ENCODE measurements at regions not wholly inside any gene's neighbourhood (a gene's known extent, or its start where the extent isn't known, plus 50 kb on each side); places are given as distances from the start of the nearest gene placed in this dataset.

DNA sequence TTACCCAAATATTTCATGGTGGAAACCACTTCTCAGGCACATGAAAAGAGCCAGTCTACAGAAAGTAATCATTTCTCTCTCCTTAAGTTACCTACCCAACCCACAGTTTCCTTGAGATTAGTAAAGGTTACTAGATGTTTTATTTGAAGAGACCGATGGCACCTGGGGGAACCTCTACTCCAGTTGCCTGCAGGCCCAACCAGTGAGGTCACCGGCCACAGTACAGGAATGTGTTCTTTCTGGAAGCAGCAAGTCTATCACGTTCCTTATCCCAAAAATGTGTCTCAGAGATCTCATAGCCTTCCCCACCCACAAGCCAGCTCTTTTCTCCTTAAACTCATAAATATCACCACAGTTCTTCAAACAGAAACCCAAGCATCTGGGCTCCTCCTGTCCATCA, 316.1 kb downstream of the COG6 start:
- CTCF ChIA-PET: no interaction called here
- TF ChIP-seq, protein P1, sequence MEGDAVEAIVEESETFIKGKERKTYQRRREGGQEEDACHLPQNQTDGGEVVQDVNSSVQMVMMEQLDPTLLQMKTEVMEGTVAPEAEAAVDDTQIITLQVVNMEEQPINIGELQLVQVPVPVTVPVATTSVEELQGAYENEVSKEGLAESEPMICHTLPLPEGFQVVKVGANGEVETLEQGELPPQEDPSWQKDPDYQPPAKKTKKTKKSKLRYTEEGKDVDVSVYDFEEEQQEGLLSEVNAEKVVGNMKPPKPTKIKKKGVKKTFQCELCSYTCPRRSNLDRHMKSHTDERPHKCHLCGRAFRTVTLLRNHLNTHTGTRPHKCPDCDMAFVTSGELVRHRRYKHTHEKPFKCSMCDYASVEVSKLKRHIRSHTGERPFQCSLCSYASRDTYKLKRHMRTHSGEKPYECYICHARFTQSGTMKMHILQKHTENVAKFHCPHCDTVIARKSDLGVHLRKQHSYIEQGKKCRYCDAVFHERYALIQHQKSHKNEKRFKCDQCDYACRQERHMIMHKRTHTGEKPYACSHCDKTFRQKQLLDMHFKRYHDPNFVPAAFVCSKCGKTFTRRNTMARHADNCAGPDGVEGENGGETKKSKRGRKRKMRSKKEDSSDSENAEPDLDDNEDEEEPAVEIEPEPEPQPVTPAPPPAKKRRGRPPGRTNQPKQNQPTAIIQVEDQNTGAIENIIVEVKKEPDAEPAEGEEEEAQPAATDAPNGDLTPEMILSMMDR (IDR thresholded peaks at IDR 0.05; ENCODE audit: insufficient read depth, low read depth, low read length): no peak
- Histone ChIP-seq H3K27me3 (ENCODE audit: control insufficient read depth, insufficient read depth, low read length) (no peaks in the 10 kb centered on the region; the same call in 1 of the 2 replicates), H3K4me3 (ENCODE audit: low read depth, low read length) (no peak overlapping the region), H3K36me3 (ENCODE audit: control insufficient read depth, insufficient read depth, low read length) (no peaks in the 10 kb centered on the region)
- POLR2A ChIA-PET: no interaction called here
- no peak for DNase-seq (ENCODE audit: low read depth)

DNA sequence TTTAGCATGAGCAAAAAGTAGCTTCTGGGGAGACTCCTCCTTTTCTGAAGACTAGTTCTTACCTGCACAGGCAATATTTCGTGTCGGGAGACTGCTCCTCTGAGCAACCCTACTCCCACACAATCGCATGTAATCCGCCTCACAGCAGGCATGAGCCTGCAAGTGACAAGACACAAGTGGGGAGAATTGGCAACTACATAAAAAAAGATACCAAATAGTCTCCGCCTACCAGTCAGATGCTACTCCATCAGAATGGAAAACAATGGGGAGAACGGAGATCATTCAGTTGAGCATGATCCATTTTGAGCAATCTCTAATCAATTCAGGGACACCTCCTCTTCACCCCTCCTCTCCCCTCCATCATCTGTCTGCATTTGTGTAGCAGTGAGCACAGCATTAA, 321.0 kb downstream of the COG6 start:
- ChIA-PET POLR2A (no interaction called here), CTCF (interaction anchor here (0.8 kb wide), 1 partner anchor 10 kb away, joined by 3 read pairs; no protein-coding TSS in a partner anchor)
- H3K27me3 ChIP-seq (ENCODE audit: control insufficient read depth, insufficient read depth, low read length): no peaks in the 10 kb centered on the region; the same call in 1 of the 2 replicates
- H3K4me3 ChIP-seq (ENCODE audit: low read depth, low read length): no peak overlapping the region
- DNase-seq (ENCODE audit: low read depth): no peak
- TF ChIP-seq, protein P1 (IDR thresholded peaks at IDR 0.05; ENCODE audit: insufficient read depth, low read depth, low read length): no peak
- H3K36me3 ChIP-seq (ENCODE audit: control insufficient read depth, insufficient read depth, low read length): no peaks in the 10 kb centered on the region

DNA sequence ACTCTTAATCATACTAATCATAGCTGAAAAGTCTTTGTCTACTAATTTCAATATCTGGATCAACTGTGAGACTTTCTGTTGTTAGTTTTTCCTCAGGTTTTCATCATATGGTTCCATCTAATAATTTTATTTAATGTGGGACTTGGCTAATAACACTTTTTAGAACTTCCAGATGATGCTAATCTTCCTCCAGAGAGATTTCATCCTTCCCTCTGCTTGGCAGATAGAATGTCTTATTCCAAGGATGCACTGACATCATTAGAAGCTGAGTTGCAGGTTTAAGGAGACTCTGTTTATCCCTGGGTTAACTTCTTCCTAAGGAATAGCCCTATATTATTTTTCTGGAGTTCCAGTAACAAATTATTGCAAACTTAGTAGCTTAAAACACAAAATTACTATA, 325.6 kb downstream of the COG6 start:
- POLR2A ChIA-PET: no interaction called here
- no peaks in the 10 kb centered on the region for H3K36me3 ChIP-seq (ENCODE audit: control insufficient read depth, insufficient read depth, low read length)
- TF ChIP-seq, protein P1 (IDR thresholded peaks at IDR 0.05; ENCODE audit: insufficient read depth, low read depth, low read length): no peak
- no peaks in the 10 kb centered on the region; the same call in 1 of the 2 replicates for H3K27me3 ChIP-seq (ENCODE audit: control insufficient read depth, insufficient read depth, low read length)
- CTCF ChIA-PET: no interaction called here
- no peak overlapping the region for H3K4me3 ChIP-seq (ENCODE audit: low read depth, low read length)
- no peak for DNase-seq (ENCODE audit: low read depth)

DNA sequence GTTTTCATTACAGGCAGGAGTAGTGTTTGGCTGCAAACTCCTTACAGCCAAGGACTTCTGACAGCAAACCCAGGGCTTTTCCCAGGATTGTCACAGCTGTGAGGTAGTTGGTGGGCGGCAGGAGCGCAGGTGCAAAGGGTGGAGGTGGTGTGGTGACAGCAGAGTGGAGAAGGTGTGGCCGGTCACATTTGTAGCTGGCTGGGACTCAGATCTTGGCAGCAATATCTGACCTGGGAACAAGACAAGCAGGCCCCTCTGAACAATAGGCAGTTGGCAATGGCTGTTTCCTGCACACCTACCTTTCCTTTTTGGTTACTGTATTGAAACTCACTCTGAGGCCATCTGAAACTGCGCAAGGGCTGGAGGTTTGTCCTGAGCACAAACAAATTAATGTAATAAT, 327.3 kb downstream of the COG6 start:
- ChIA-PET POLR2A (no interaction called here), CTCF (interaction anchor here (1.4 kb wide), 1 partner anchor 13 kb away, joined by 3 read pairs; no protein-coding TSS in a partner anchor)
- Histone ChIP-seq H3K36me3 (ENCODE audit: control insufficient read depth, insufficient read depth, low read length) (no peaks in the 10 kb centered on the region), H3K27me3 (ENCODE audit: control insufficient read depth, insufficient read depth, low read length) (no peaks in the 10 kb centered on the region), H3K4me3 (ENCODE audit: low read depth, low read length) (no peak overlapping the region)
- TF ChIP-seq, protein P1 (IDR thresholded peaks at IDR 0.05; ENCODE audit: insufficient read depth, low read depth, low read length): no peak
- no peak for DNase-seq (ENCODE audit: low read depth)

DNA sequence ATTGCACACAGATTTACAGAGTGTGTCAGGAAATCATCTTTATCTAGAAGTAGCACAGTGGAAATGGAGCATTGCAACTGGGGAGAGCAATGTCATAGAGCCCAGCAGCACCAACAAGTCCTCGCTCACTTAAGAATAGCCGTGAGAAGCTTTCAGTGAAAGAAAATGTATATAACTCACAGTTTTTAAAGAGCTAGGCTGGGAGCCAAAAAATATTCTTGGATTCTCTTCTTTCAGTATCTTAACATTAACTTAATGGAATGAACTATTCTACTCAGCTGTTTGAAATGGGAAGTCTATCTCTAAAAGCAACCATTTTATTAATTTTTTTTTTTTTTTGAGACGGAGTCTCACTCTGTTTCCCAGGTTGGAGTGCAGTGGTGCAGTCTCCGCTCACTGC, 329.6 kb downstream of the COG6 start:
- DNase-seq (ENCODE audit: low read depth): no peak
- CTCF ChIA-PET: no interaction called here
- TF ChIP-seq, protein P1 (IDR thresholded peaks at IDR 0.05; ENCODE audit: insufficient read depth, low read depth, low read length): no peak
- Histone ChIP-seq H3K27me3 (ENCODE audit: control insufficient read depth, insufficient read depth, low read length) (no peaks in the 10 kb centered on the region), H3K4me3 (ENCODE audit: low read depth, low read length) (no peak overlapping the region), H3K36me3 (ENCODE audit: control insufficient read depth, insufficient read depth, low read length) (no peaks in the 10 kb centered on the region)
- POLR2A ChIA-PET: no interaction called here
